Ovary (tissue), 7 donors: ENCODE measurements at regions not wholly inside any gene's neighbourhood (a gene's known extent, or its start where the extent isn't known, plus 50 kb on each side); places are given as distances from the start of the nearest gene placed in this dataset.
"Not testable (repeated sequence)": the region's sequence is repeated elsewhere in the genome, so short reads cannot be mapped to it uniquely, and the experiment has no call there.

Experiments used
- DNase-seq, 5 donors: peaks; one replicate each; pipeline ENCODE4 v3.0.0-alpha.2; 2019 to 2020
- H3K27ac ChIP-seq, 2 donors: fragments of 200-600 bp; one replicate each; pipeline versions ENCODE4 v1.5.1 to v1.8.0; 2019 to 2022
- H3K27me3 ChIP-seq: fragments of 200-600 bp; one replicate; pipeline ENCODE4 v1.8.0; 2022
- H3K36me3 ChIP-seq: fragments of 200-600 bp; sonication (generic); one replicate; pipeline ENCODE4 v1.5.1; 2019
- H3K4me1 ChIP-seq: one replicate; pipeline ENCODE4 v1.8.1; 2013; ENCODE audit warnings: mild to moderate bottlenecking, moderate library complexity; ENCODE audit not compliant: insufficient read depth
- H3K4me3 ChIP-seq: fragments of 200-600 bp; sonication (generic); one replicate; pipeline ENCODE4 v1.5.1; 2017
- H3K9me3 ChIP-seq, 2 donors: fragments of 200-600 bp in 1 of 2; sonication (generic) in 1 of 2; one replicate each; pipeline versions ENCODE4 v1.5.1 to v1.8.1; 2013 to 2019; ENCODE audit warnings: mild to moderate bottlenecking in 1 of 2, moderate library complexity in 1 of 2
- CTCF ChIP-seq, 3 donors: fragments of 450-650 bp in 2 of 3; fragments of 200-600 bp in 1 of 3; IDR thresholded peaks; one replicate each; pipeline versions ENCODE4 v1.5.1 to v1.8.0; 2016 to 2022; ENCODE audit warnings: antibody characterized with exemption in 3 of 3, mild to moderate bottlenecking in 1 of 3
- EP300 ChIP-seq: sonication (generic); formaldehyde crosslinking; IDR thresholded peaks from one replicate; pipeline ENCODE4 v1.6.1; 2017; ENCODE audit warnings: antibody characterized with exemption
- POLR2A ChIP-seq: fragments of 450-650 bp; IDR thresholded peaks from one replicate; pipeline ENCODE4 v1.6.1; 2017; ENCODE audit warnings: antibody characterized with exemption, mild to moderate bottlenecking, moderate library complexity
- WGBS, 3 donors: extraction: QIAGEN DNeasy Blood & Tissue Kit in 1 of 3; methylation state at CpG; one replicate each; pipeline versions ENCODE4 v1.1.5 to v1.1.7; 2013 to 2017; 5-methylcytosine and 5-hydroxymethylcytosine counted together
- intact Hi-C, 4 donors: fragments of 100-400 bp; cut with DNase I; formaldehyde crosslinking; loops; one replicate each; pipeline versions ENCODE4 v1.11.0 to v1.15.1; 2022 to 2023
- donor health status: DM: no; HTN: no; CAD: no; lungs with moderate emphysema.
- donor health status: DM: no; HTN: no; CAD: no.
- donor health status: Bipolar disorder and iron deficiency.
- donor health status: DM: no; HTN: no; CAD: no.
- donor health status: DM: yes; HTN: yes; CAD: no.

- 75 to 84% (median 76%) methylated on average over 9 of the region's 9 CpGs for WGBS, 3 donors
- Histone ChIP-seq H3K4me1 (no peaks in the 10 kb centered on the region), H3K27ac (no peak overlapping the region), H3K36me3 (no peaks in the 10 kb centered on the region), H3K27me3 (no peaks in the 10 kb centered on the region), H3K4me3 (no peak overlapping the region), H3K9me3 (no peaks in the 10 kb centered on the region)
- intact Hi-C loops: no loop called here
- TF ChIP-seq CTCF (IDR thresholded peaks at IDR 0.05) (no peak), EP300 (no peak), POLR2A (no peak)
- DNase-seq: no peak
These were observed 277.9 kb downstream of the ZC4H2 start for GRCh38 chrX:64698317-64698716.

- intact Hi-C loops, DNase-seq, H3K4me3 ChIP-seq, H3K9me3 ChIP-seq, H3K36me3 ChIP-seq, H3K27me3 ChIP-seq, H3K4me1 ChIP-seq, H3K27ac ChIP-seq: not testable (repeated sequence)
- 57 to 63% (median 63%) methylated on average over 7 of the region's 7 CpGs for WGBS, 3 donors
These were observed 280.9 kb downstream of the ZC4H2 start for GRCh38 chrX:64695372-64695771.

GRCh38 chrX:64662876-64663275, 267.6 kb upstream of the MTMR8 start:
- no peaks in the 10 kb centered on the region for H3K36me3 ChIP-seq

GRCh38 chrX:64657229-64657628, 262.0 kb upstream of the MTMR8 start:
- H3K36me3 ChIP-seq, H3K4me3 ChIP-seq, DNase-seq, H3K9me3 ChIP-seq, H3K27ac ChIP-seq, H3K4me1 ChIP-seq, H3K27me3 ChIP-seq, intact Hi-C loops: not testable (repeated sequence)
- 22 to 31% (median 29%) methylated on average over 6 of the region's 6 CpGs for WGBS, 3 donors

More at GRCh38 chrX:64662876-64663275, 267.6 kb upstream of the MTMR8 start:
- WGBS, 3 donors: 85 to 100% (median 88%) methylated on average over 1 of the region's 1 CpG
- H3K9me3 ChIP-seq: no peaks in the 10 kb centered on the region
- no peak for DNase-seq
- intact Hi-C loops: no loop called here
- no peaks in the 10 kb centered on the region for H3K27me3 ChIP-seq
- H3K27ac ChIP-seq: no peak overlapping the region
- H3K4me3 ChIP-seq: no peak overlapping the region
- TF ChIP-seq POLR2A: no peak
- no peak for TF ChIP-seq EP300
- no peak for TF ChIP-seq CTCF (IDR thresholded peaks at IDR 0.05)
- no peaks in the 10 kb centered on the region for H3K4me1 ChIP-seq

GRCh38 chrX:64642482-64642881, 247.2 kb upstream of the MTMR8 start:
- Histone ChIP-seq H3K36me3 (no peaks in the 10 kb centered on the region), H3K27ac (no peak overlapping the region), H3K4me1 (no peaks in the 10 kb centered on the region), H3K4me3 (no peak overlapping the region), H3K27me3 (no peaks in the 10 kb centered on the region), H3K9me3 (no peaks in the 10 kb centered on the region)
- TF ChIP-seq CTCF (IDR thresholded peaks at IDR 0.05) (no peak), POLR2A (no peak), EP300 (no peak)
- intact Hi-C loops: no loop called here
- no peak for DNase-seq
- WGBS, 3 donors: 48 to 79% (median 56%) methylated on average over 2 of the region's 2 CpGs
